Mesenchymal stem cell (in vitro differentiated cells and primary cell): ENCODE measurements at regions not wholly inside any gene's neighbourhood (a gene's known extent, or its start where the extent isn't known, plus 50 kb on each side); places are given as distances from the start of the nearest gene placed in this dataset.

Experiments
- DNase-seq: peaks from one replicate; pipeline ENCODE4 v3.0.0-alpha.2; 2013
- H2AFZ ChIP-seq: one replicate; pipeline ENCODE4 v1.6.1; 2013; ENCODE audit warnings: low read depth, mild to moderate bottlenecking, control low read depth, inconsistent platforms, low read length, moderate library complexity
- H2AK5ac ChIP-seq: 2 replicates; pipeline ENCODE4 v1.6.1; 2013; ENCODE audit warnings: low read length, moderate library complexity, mild to moderate bottlenecking, inconsistent platforms; ENCODE audit not compliant: severe bottlenecking
- H2BK120ac ChIP-seq: one replicate; pipeline ENCODE4 v1.6.1; 2013; ENCODE audit warnings: low read depth, mild to moderate bottlenecking, inconsistent platforms, low read length, moderate library complexity
- H2BK12ac ChIP-seq, 2 experiments: one replicate each; pipeline ENCODE4 v1.6.1; 2013; ENCODE audit warnings: inconsistent platforms in 2 of 2, low read length in 2 of 2, mild to moderate bottlenecking in 2 of 2, moderate library complexity in 2 of 2, control low read depth in 1 of 2
- H2BK15ac ChIP-seq: one replicate; pipeline ENCODE4 v1.6.1; 2013; ENCODE audit warnings: mild to moderate bottlenecking, low read depth, inconsistent platforms; ENCODE audit not compliant: poor library complexity, severe bottlenecking
- H2BK5ac ChIP-seq: 2 replicates; pipeline ENCODE4 v1.6.1; 2013; ENCODE audit warnings: low read depth, mild to moderate bottlenecking, low read length, control low read depth, inconsistent platforms; ENCODE audit not compliant: poor library complexity, severe bottlenecking
- H3K14ac ChIP-seq, 2 experiments: one replicate each; pipeline ENCODE4 v1.6.1; 2013; ENCODE audit warnings: inconsistent platforms in 2 of 2, low read length in 2 of 2, control low read depth in 1 of 2, mild to moderate bottlenecking in 1 of 2, moderate library complexity in 1 of 2
- H3K18ac ChIP-seq, 2 experiments: one replicate each; pipeline ENCODE4 v1.6.1; 2013; ENCODE audit warnings: inconsistent platforms in 2 of 2, low read length in 2 of 2, control low read depth in 1 of 2, low read depth in 1 of 2, mild to moderate bottlenecking in 1 of 2
- H3K23ac ChIP-seq, 2 experiments: one replicate each; pipeline ENCODE4 v1.6.1; 2013; ENCODE audit warnings: inconsistent platforms in 2 of 2, low read length in 2 of 2, mild to moderate bottlenecking in 2 of 2, moderate library complexity in 2 of 2, control low read depth in 1 of 2
- H3K27ac ChIP-seq: 2 replicates; pipeline ENCODE4 v1.5.1; 2013; ENCODE audit warnings: mild to moderate bottlenecking, moderate library complexity, low read length, control low read depth, inconsistent platforms; ENCODE audit not compliant: poor library complexity, severe bottlenecking
- H3K27me3 ChIP-seq, 2 experiments: 2 replicates each; pipeline versions ENCODE4 v1.6.1 to v1.7.0; 2013; ENCODE audit warnings: low read length in 2 of 2, mild to moderate bottlenecking in 2 of 2, moderate library complexity in 2 of 2, control low read depth in 1 of 2, inconsistent platforms in 1 of 2; ENCODE audit not compliant: control insufficient read depth in 1 of 2, insufficient read depth in 1 of 2
- H3K36me3 ChIP-seq, 2 experiments: 2 replicates each; pipeline versions ENCODE4 v1.6.1 to v1.7.0; 2013; ENCODE audit warnings: low read length in 2 of 2, control low read depth in 1 of 2, inconsistent platforms in 1 of 2, low read depth in 1 of 2, mild to moderate bottlenecking in 1 of 2; ENCODE audit not compliant: insufficient read depth in 2 of 2, control insufficient read depth in 1 of 2
- H3K4ac ChIP-seq, 2 experiments: one replicate each; pipeline ENCODE4 v1.6.1; 2013; ENCODE audit warnings: inconsistent platforms in 2 of 2, low read length in 2 of 2, mild to moderate bottlenecking in 2 of 2, moderate library complexity in 2 of 2, control low read depth in 1 of 2, low read depth in 1 of 2
- H3K4me1 ChIP-seq: 2 replicates; pipeline ENCODE4 v1.6.1; 2013; ENCODE audit warnings: low read depth, low read length, control low read depth; ENCODE audit not compliant: control insufficient read depth, insufficient read depth
- H3K4me2 ChIP-seq: 2 replicates; pipeline ENCODE4 v1.6.1; 2013; ENCODE audit warnings: low read length, mild to moderate bottlenecking, inconsistent platforms; ENCODE audit not compliant: poor library complexity, severe bottlenecking
- H3K4me3 ChIP-seq, 2 experiments: 2 replicates each; pipeline versions ENCODE4 v1.5.1 to v1.7.0; 2013; ENCODE audit warnings: low read length in 2 of 2, mild to moderate bottlenecking in 2 of 2, control low read depth in 1 of 2, low read depth in 1 of 2; ENCODE audit not compliant: insufficient read depth in 1 of 2
- H3K79me1 ChIP-seq: replicated peaks from 2 replicates; pipeline ENCODE4 v1.6.1; 2013; ENCODE audit warnings: mild to moderate bottlenecking, control low read depth, low read length, inconsistent platforms; ENCODE audit not compliant: poor library complexity, severe bottlenecking
- H3K9ac ChIP-seq: 2 replicates; pipeline ENCODE4 v1.7.0; 2013; ENCODE audit warnings: mild to moderate bottlenecking, low read length, moderate library complexity
- H3K9me3 ChIP-seq: 2 replicates; pipeline ENCODE4 v1.7.0; 2013; ENCODE audit warnings: mild to moderate bottlenecking, low read length; ENCODE audit not compliant: control insufficient read depth
- H4K8ac ChIP-seq: one replicate; pipeline ENCODE4 v1.6.1; 2013; ENCODE audit warnings: inconsistent platforms, mild to moderate bottlenecking, low read length, moderate library complexity
- H4K91ac ChIP-seq: one replicate; pipeline ENCODE4 v1.6.1; 2013; ENCODE audit warnings: mild to moderate bottlenecking, low read length, inconsistent platforms
- WGBS: methylation state at CpG from one replicate; pipeline ENCODE4 v1.1.7; 2013; ENCODE audit warnings: mixed read lengths; 5-methylcytosine and 5-hydroxymethylcytosine counted together

GRCh38 chr16:49075709-49076108 lies 205.9 kb downstream of the CBLN1 start:
- Histone ChIP-seq H2BK5ac (no peak overlapping the region), H3K4me1 (no peaks in the 10 kb centered on the region), H3K27me3 (no peaks in the 10 kb centered on the region), H3K4me2 (no peak overlapping the region), H3K18ac (no peak overlapping the region), H3K23ac (no peak overlapping the region), H4K8ac (no peak overlapping the region), H3K36me3 (no peaks in the 10 kb centered on the region), H3K9ac (no peak overlapping the region), H2AFZ (no peak overlapping the region), H3K4me3 (no peak overlapping the region), H2AK5ac (no peak overlapping the region), H3K9me3 (peaks cover 51% of the 10 kb centered on the region), H3K4ac (no peak overlapping the region), H2BK120ac (no peak overlapping the region), H3K14ac (no peak overlapping the region), H2BK12ac (no peak overlapping the region), H3K79me1 (no peaks in the 10 kb centered on the region), H3K27ac (no peak overlapping the region), H2BK15ac (no peak overlapping the region), H4K91ac (no peak overlapping the region)
- DNase-seq: no peak
- 65% methylated on average over 3 of the region's 3 CpGs for WGBS

GRCh38 chr16:49068224-49068623 lies 213.4 kb downstream of the CBLN1 start:
- Histone ChIP-seq H3K4me3 (no peak overlapping the region), H3K23ac (no peak overlapping the region), H2AFZ (no peak overlapping the region), H3K9me3 (no peaks in the 10 kb centered on the region), H3K9ac (no peak overlapping the region), H3K18ac (no peak overlapping the region), H2BK5ac (no peak overlapping the region), H3K4me1 (no peaks in the 10 kb centered on the region), H2BK15ac (no peak overlapping the region), H2AK5ac (no peak overlapping the region), H2BK120ac (no peak overlapping the region), H3K4me2 (no peak overlapping the region), H2BK12ac (no peak overlapping the region), H3K27ac (no peak overlapping the region), H4K91ac (no peak overlapping the region), H3K36me3 (no peaks in the 10 kb centered on the region), H3K27me3 (no peaks in the 10 kb centered on the region), H3K79me1 (no peaks in the 10 kb centered on the region), H4K8ac (no peak overlapping the region), H3K14ac (no peak overlapping the region), H3K4ac (no peak overlapping the region)
- DNase-seq: no peak
- WGBS: 82% methylated on average over 5 of the region's 5 CpGs

GRCh38 chr16:49067776-49068175 lies 213.9 kb downstream of the CBLN1 start:
- Histone ChIP-seq H4K8ac (no peak overlapping the region), H3K18ac (no peak overlapping the region), H2BK120ac (no peak overlapping the region), H3K79me1 (no peaks in the 10 kb centered on the region), H3K4ac (no peak overlapping the region), H3K27me3 (no peaks in the 10 kb centered on the region), H3K9me3 (no peaks in the 10 kb centered on the region), H3K4me3 (no peak overlapping the region), H3K23ac (no peak overlapping the region), H3K36me3 (no peaks in the 10 kb centered on the region), H4K91ac (no peak overlapping the region), H3K27ac (no peak overlapping the region), H3K4me2 (no peak overlapping the region), H2AFZ (no peak overlapping the region), H3K4me1 (no peaks in the 10 kb centered on the region), H2BK12ac (no peak overlapping the region), H2BK5ac (no peak overlapping the region), H2BK15ac (no peak overlapping the region), H3K14ac (no peak overlapping the region), H3K9ac (no peak overlapping the region), H2AK5ac (no peak overlapping the region)
- DNase-seq: no peak
- 71% methylated on average over 4 of the region's 4 CpGs for WGBS

GRCh38 chr16:49061137-49061714 lies 220.4 kb downstream of the CBLN1 start:
- no peak overlapping the region for H3K18ac ChIP-seq
- no peaks in the 10 kb centered on the region for H3K4me1 ChIP-seq
- no peak overlapping the region for H2AK5ac ChIP-seq
- no peaks in the 10 kb centered on the region for H3K79me1 ChIP-seq
- H3K23ac ChIP-seq: no peak overlapping the region
- 82% methylated on average over 2 of the region's 3 CpGs for WGBS
- no peak overlapping the region for H2BK5ac ChIP-seq
- H3K14ac ChIP-seq: no peak overlapping the region
- no peak overlapping the region for H2BK120ac ChIP-seq
- no peak overlapping the region for H3K4me3 ChIP-seq
- no peak for DNase-seq
- no peak overlapping the region for H2BK12ac ChIP-seq
- no peaks in the 10 kb centered on the region for H3K9me3 ChIP-seq
- H3K36me3 ChIP-seq: no peaks in the 10 kb centered on the region
- H3K27ac ChIP-seq: no peak overlapping the region
- no peak overlapping the region for H2AFZ ChIP-seq
- no peak overlapping the region for H3K4ac ChIP-seq
- H4K8ac ChIP-seq: no peak overlapping the region
- H3K4me2 ChIP-seq: no peak overlapping the region
- H2BK15ac ChIP-seq: no peak overlapping the region
- peaks cover 0 to 8% of the 10 kb centered on the region in 2 experiments for H3K27me3 ChIP-seq
- H4K91ac ChIP-seq: no peak overlapping the region
- no peak overlapping the region for H3K9ac ChIP-seq
